HCT116 (cell line): ENCODE measurements at regions not wholly inside any gene's neighbourhood (a gene's known extent, or its start where the extent isn't known, plus 50 kb on each side); places are given as distances from the start of the nearest gene placed in this dataset.

Source experiments
- ATAC-seq: fragments of 200-7000 bp; cut with Tn5 transposase; 2 replicates; pipeline ENCODE4 v1.9.1; 2020; ENCODE audit warnings: mild to moderate bottlenecking, moderate library complexity
- BruUV-seq: library from RNA; stranded (reverse); fragments of 400-500 nt; replicated peaks from 2 replicates; lab custom pipeline; 2021; lab: Mats Ljungman, UMichigan
- CTCF ChIA-PET: fragments of 300-600 bp; sonication (Branson Sonifier 250); formaldehyde crosslinking; loops from one replicate; lab custom pipeline; 2021; ENCODE audit warnings: antibody characterized with exemption; lab: Charles Lee
- POLR2A ChIA-PET: fragments of 300-600, 350-600 bp; sonication (Branson Sonifier 250); formaldehyde crosslinking; loops from one replicate; lab custom pipeline; 2021; ENCODE audit warnings: antibody characterized with exemption; lab: Charles Lee
- RAD21 ChIA-PET, 2 experiments: fragments of 300-600 bp; sonication (Branson Sonifier 250); formaldehyde crosslinking; loops; one replicate each; lab custom pipeline; 2023; ENCODE audit warnings: low total read pairs in 2 of 2; ENCODE audit not compliant: uncharacterized antibody in 2 of 2, unreplicated experiment in 2 of 2, low non-redundant PET in 1 of 2; lab: Charles Lee
- DNase-seq: peaks from one replicate; pipeline ENCODE4 v3.0.0-alpha.2; 2010; ENCODE audit warnings: low read depth, low spot score
- H2AFZ ChIP-seq: fragments of 200-600 bp; shearing (Covaris generic), sonication (generic); 2 replicates; pipeline ENCODE4 v1.6.1; 2017; ENCODE audit warnings: low read depth, mixed run types, mixed read lengths, antibody characterized with exemption, low read length; ENCODE audit not compliant: poor library complexity, severe bottlenecking
- H3K27ac ChIP-seq: 2 replicates; pipeline ENCODE4 v1.5.1; 2012; ENCODE audit warnings: low read depth, low read length
- H3K27me3 ChIP-seq: fragments of 200-600 bp; sonication (generic); 2 replicates; pipeline ENCODE4 v1.6.1; 2016; ENCODE audit warnings: mixed run types, low read length, mixed read lengths; ENCODE audit not compliant: insufficient read depth
- H3K36me3 ChIP-seq, 2 experiments: fragments of 200-500 bp in 1 of 2; fragments of 200-600 bp in 1 of 2; sonication (Bioruptor generic) in 1 of 2; sonication (generic) in 1 of 2; 2 replicates each; pipeline versions ENCODE4 v1.5.1 to v1.6.1; 2014 to 2016; ENCODE audit warnings: low read length in 2 of 2, inconsistent platforms in 1 of 2, mixed read lengths in 1 of 2, mixed run types in 1 of 2; ENCODE audit not compliant: insufficient read depth in 2 of 2, control insufficient read depth in 1 of 2
- H3K4me1 ChIP-seq, 2 experiments: fragments of 200-600 bp in 1 of 2; sonication (generic) in 1 of 2; 2 replicates each; pipeline versions ENCODE4 v1.5.1 to v1.6.1; 2012 to 2017; ENCODE audit warnings: low read length in 2 of 2, inconsistent platforms in 1 of 2, mild to moderate bottlenecking in 1 of 2, mixed read lengths in 1 of 2, mixed run types in 1 of 2, moderate library complexity in 1 of 2; ENCODE audit not compliant: insufficient read depth in 2 of 2, control insufficient read depth in 1 of 2
- H3K4me2 ChIP-seq: fragments of 200-600 bp; sonication (generic); 2 replicates; pipeline ENCODE4 v1.6.1; 2017; ENCODE audit warnings: mixed run types, low read length, mixed read lengths
- H3K4me3 ChIP-seq, 2 experiments: fragments of 200-600 bp in 1 of 2; sonication (generic) in 1 of 2; replicated peaks in 1 of 2; 2 replicates each; pipeline ENCODE4 v1.5.1; 2011 to 2016; ENCODE audit warnings: low read length in 2 of 2, control low read depth in 1 of 2, low read depth in 1 of 2, mild to moderate bottlenecking in 1 of 2, mixed read lengths in 1 of 2, mixed run types in 1 of 2
- H3K79me2 ChIP-seq: fragments of 200-600 bp; sonication (generic); 2 replicates; pipeline ENCODE4 v1.6.1; 2017; ENCODE audit warnings: mild to moderate bottlenecking, mixed run types, low read length, moderate library complexity, mixed read lengths; ENCODE audit not compliant: insufficient read depth
- H3K9ac ChIP-seq: fragments of 200-600 bp; sonication (generic); 2 replicates; pipeline ENCODE4 v1.6.1; 2016; ENCODE audit warnings: low read length, mixed read lengths
- H3K9me2 ChIP-seq: fragments of 200-600 bp; sonication (generic), shearing (Covaris generic); 2 replicates; pipeline ENCODE4 v1.6.1; 2017; ENCODE audit warnings: mixed run types, mild to moderate bottlenecking, moderate library complexity; ENCODE audit not compliant: insufficient read depth
- H3K9me3 ChIP-seq, 2 experiments: fragments of 200-500 bp in 1 of 2; fragments of 200-600 bp in 1 of 2; sonication (Bioruptor generic) in 1 of 2; sonication (generic) in 1 of 2; 2 replicates each; pipeline ENCODE4 v1.6.1; 2014 to 2017; ENCODE audit warnings: low read length in 2 of 2, mixed read lengths in 2 of 2, inconsistent platforms in 1 of 2, low read depth in 1 of 2, mild to moderate bottlenecking in 1 of 2, mixed run types in 1 of 2, moderate library complexity in 1 of 2; ENCODE audit not compliant: control insufficient read depth in 1 of 2, insufficient read depth in 1 of 2
- H4K20me1 ChIP-seq: fragments of 200-600 bp; sonication (generic), shearing (Covaris generic); 2 replicates; pipeline ENCODE4 v1.6.1; 2017; ENCODE audit warnings: mixed run types, mild to moderate bottlenecking, moderate library complexity; ENCODE audit not compliant: insufficient read depth
- EGR1 ChIP-seq: IDR thresholded peaks from 2 replicates; pipeline ENCODE4 v1.6.1; 2012; ENCODE audit warnings: low read depth
- ELF1 ChIP-seq: IDR thresholded peaks from 2 replicates; pipeline ENCODE4 v1.6.1; 2012; ENCODE audit warnings: low read depth, borderline replicate concordance
- EZH2phosphoT487 ChIP-seq: fragments of 200-600 bp; IDR thresholded peaks from 2 replicates; pipeline ENCODE4 v1.6.1; 2018; ENCODE audit warnings: antibody characterized with exemption, borderline replicate concordance
- FOSL1 ChIP-seq: IDR thresholded peaks from 2 replicates; pipeline ENCODE4 v1.6.1; 2012; ENCODE audit warnings: low read depth
- POLR2A ChIP-seq: IDR thresholded peaks from 2 replicates; pipeline ENCODE4 v1.7.0; 2011; ENCODE audit warnings: borderline replicate concordance; ENCODE audit not compliant: insufficient read depth, insufficient read length; ENCODE audit errors: extremely low read depth
- RAD21 ChIP-seq: IDR thresholded peaks from 2 replicates; pipeline ENCODE4 v1.6.1; 2012; ENCODE audit warnings: low read depth, mild to moderate bottlenecking
- SIN3A ChIP-seq: IDR thresholded peaks from 2 replicates; pipeline ENCODE4 v1.6.1; 2012; ENCODE audit warnings: low read depth
- SP1 ChIP-seq: IDR thresholded peaks from 2 replicates; pipeline ENCODE4 v1.6.1; 2012; ENCODE audit warnings: low read depth
- SRF ChIP-seq: IDR thresholded peaks from 2 replicates; pipeline ENCODE4 v1.6.1; 2012; ENCODE audit warnings: low read depth
- YY1 ChIP-seq: IDR thresholded peaks from 2 replicates; pipeline ENCODE4 v1.6.1; 2011; ENCODE audit warnings: low read length, low read depth, moderate library complexity, mild to moderate bottlenecking; ENCODE audit not compliant: insufficient replicate concordance; ENCODE audit errors: extremely low read depth
- ZNF274 ChIP-seq: fragments of 200-500 bp; sonication (Bioruptor generic); IDR thresholded peaks from 2 replicates; pipeline ENCODE4 v1.6.1; 2014; ENCODE audit warnings: mild to moderate bottlenecking, low read depth, low read length, inconsistent platforms
- intact Hi-C: fragments of 100-400 bp; cut with micrococcal nuclease; formaldehyde crosslinking; loops from 2 replicates; pipeline ENCODE4 v1.10.0; 2022
- TF ChIP-seq, protein P1 (sequence below): IDR thresholded peaks from 2 replicates; pipeline ENCODE4 v1.6.1; 2011; ENCODE audit warnings: mild to moderate bottlenecking, low read length, moderate library complexity; ENCODE audit not compliant: insufficient replicate concordance; ENCODE audit errors: extremely low read depth

DNA sequence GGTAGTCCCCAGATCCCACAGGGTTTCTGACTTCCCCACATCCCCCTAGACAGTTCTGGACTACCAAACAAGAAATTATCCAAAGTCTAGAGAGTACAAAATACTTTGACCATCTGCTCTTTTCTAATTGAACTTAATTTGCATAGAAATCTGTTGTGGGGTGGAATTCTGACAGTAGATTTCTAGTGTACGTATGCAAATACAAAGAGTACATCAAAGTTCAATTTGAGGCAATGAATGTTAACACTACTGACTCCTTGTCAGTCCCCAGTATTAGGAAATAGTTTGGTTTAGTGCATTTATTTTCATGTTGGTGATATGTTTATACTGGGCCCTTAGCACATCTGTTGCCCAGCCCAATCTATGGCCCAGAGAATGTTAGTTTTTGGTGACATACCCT, 292.6 kb downstream of the CETN3 start:
- Histone ChIP-seq H2AFZ (no peak overlapping the region), H3K9me3 (no peaks in the 10 kb centered on the region), H3K4me1 (no peaks in the 10 kb centered on the region), H3K9ac (no peak overlapping the region), H3K27me3 (no peaks in the 10 kb centered on the region), H3K36me3 (no peaks in the 10 kb centered on the region), H3K9me2 (no peaks in the 10 kb centered on the region), H3K4me2 (no peak overlapping the region), H3K4me3 (no peak overlapping the region), H3K79me2 (no peaks in the 10 kb centered on the region), H4K20me1 (no peaks in the 10 kb centered on the region), H3K27ac (no peak overlapping the region)
- intact Hi-C loops = no loop called here
- ATAC-seq (no peak), DNase-seq (no peak)
- POLR2A ChIA-PET = no interaction called here
- CTCF ChIA-PET = no interaction called here
- no TSS peak for BruUV-seq
- TF ChIP-seq SRF = no peak
- TF ChIP-seq EZH2phosphoT487 = no peak
- TF ChIP-seq YY1 = no peak
- no peak for TF ChIP-seq FOSL1
- TF ChIP-seq ZNF274 = no peak
- TF ChIP-seq, protein P1, sequence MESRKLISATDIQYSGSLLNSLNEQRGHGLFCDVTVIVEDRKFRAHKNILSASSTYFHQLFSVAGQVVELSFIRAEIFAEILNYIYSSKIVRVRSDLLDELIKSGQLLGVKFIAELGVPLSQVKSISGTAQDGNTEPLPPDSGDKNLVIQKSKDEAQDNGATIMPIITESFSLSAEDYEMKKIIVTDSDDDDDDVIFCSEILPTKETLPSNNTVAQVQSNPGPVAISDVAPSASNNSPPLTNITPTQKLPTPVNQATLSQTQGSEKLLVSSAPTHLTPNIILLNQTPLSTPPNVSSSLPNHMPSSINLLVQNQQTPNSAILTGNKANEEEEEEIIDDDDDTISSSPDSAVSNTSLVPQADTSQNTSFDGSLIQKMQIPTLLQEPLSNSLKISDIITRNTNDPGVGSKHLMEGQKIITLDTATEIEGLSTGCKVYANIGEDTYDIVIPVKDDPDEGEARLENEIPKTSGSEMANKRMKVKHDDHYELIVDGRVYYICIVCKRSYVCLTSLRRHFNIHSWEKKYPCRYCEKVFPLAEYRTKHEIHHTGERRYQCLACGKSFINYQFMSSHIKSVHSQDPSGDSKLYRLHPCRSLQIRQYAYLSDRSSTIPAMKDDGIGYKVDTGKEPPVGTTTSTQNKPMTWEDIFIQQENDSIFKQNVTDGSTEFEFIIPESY = no peak
- no peak for TF ChIP-seq POLR2A
- no peak for TF ChIP-seq RAD21
- TF ChIP-seq SIN3A = no peak
- TF ChIP-seq SP1 = no peak
- no peak for TF ChIP-seq EGR1
- no peak for TF ChIP-seq ELF1
- RAD21 ChIA-PET = no interaction called here
